K562 (cell line): ENCODE measurements at regions not wholly inside any gene's neighbourhood (a gene's known extent, or its start where the extent isn't known, plus 50 kb on each side); places are given as distances from the start of the nearest gene placed in this dataset.
A peak's percentile ranks its signal among the peaks of the same experiment; 100 is the strongest.

ENCODE experiments used
- ATAC-seq: fragments of 200-7000 bp; cut with Tn5 transposase; 3 replicates; pipeline ENCODE4 v1.9.1; 2020; ENCODE audit warnings: moderate library complexity
- BruUV-seq: library from RNA; stranded (reverse); fragments of 400-500 nt; replicated peaks from 2 replicates; lab custom pipeline; 2021; lab: Mats Ljungman, UMichigan
- CTCF ChIA-PET: fragments of 300-600 bp; formaldehyde crosslinking; extraction: SDS; loops from one replicate; lab custom pipeline; 2021; ENCODE audit warnings: low intra/inter-chr PET ratio; lab: Yijun Ruan, JAX
- POLR2A ChIA-PET: fragments of 300-600, 350-650 bp; sonication (Branson Sonifier 250); formaldehyde crosslinking; extraction: SDS; loops from one replicate; lab custom pipeline; 2021; ENCODE audit warnings: antibody characterized with exemption, inconsistent platforms; lab: Yijun Ruan, JAX
- DNase-seq, 4 experiments: peaks; one replicate each; pipeline versions ENCODE4 v3.0.0 to v3.0.0-alpha.2; 2011 to 2018; ENCODE audit warnings: low spot score in 3 of 4, mixed read lengths in 3 of 4; ENCODE audit errors: extremely low read depth in 1 of 4
- FAIRE-seq: peaks from 2 replicates; lab custom pipeline; 2011; peaks lifted over from hg19 to GRCh38; lab: Jason Lieb, UNC
- H2AFZ ChIP-seq: 2 replicates; pipeline ENCODE4 v1.6.0; 2011; ENCODE audit warnings: low read depth, low read length, control low read depth, inconsistent platforms
- H3K27ac ChIP-seq: fragments of 200-600 bp; 3 replicates; pipeline ENCODE4 v1.8.0; 2011; ENCODE audit warnings: low read depth, mild to moderate bottlenecking, control low read depth, inconsistent platforms, low read length, moderate library complexity, mixed read lengths; ENCODE audit errors: extremely low read depth
- H3K27me3 ChIP-seq, 2 experiments: fragments of 300-600 bp in 1 of 2; 2 replicates in 1 of 2; 3 replicates in 1 of 2; pipeline versions ENCODE4 v1.6.0 to v1.8.0; 2011; ENCODE audit warnings: inconsistent platforms in 2 of 2, low read length in 2 of 2, mild to moderate bottlenecking in 1 of 2, mixed read lengths in 1 of 2, moderate library complexity in 1 of 2; ENCODE audit not compliant: control insufficient read depth in 2 of 2, insufficient read depth in 2 of 2
- H3K36me3 ChIP-seq: fragments of 300-600 bp; 3 replicates; pipeline ENCODE4 v1.8.0; 2011; ENCODE audit warnings: mild to moderate bottlenecking, low read length, inconsistent platforms; ENCODE audit not compliant: control insufficient read depth, insufficient read depth
- H3K4me1 ChIP-seq, 2 experiments: fragments of 200-600 bp in 1 of 2; replicated peaks in 1 of 2; 2 replicates in 1 of 2; 3 replicates in 1 of 2; pipeline versions ENCODE4 v1.5.1 to v1.8.0; 2011; ENCODE audit warnings: inconsistent platforms in 2 of 2, low read length in 2 of 2, mild to moderate bottlenecking in 1 of 2, mixed read lengths in 1 of 2, moderate library complexity in 1 of 2; ENCODE audit not compliant: control insufficient read depth in 2 of 2, insufficient read depth in 2 of 2
- H3K4me2 ChIP-seq: 2 replicates; pipeline ENCODE4 v1.6.1; 2011; ENCODE audit warnings: low read length, control low read depth, inconsistent platforms, mixed read lengths; ENCODE audit not compliant: insufficient read depth
- H3K4me3 ChIP-seq: fragments of 200-600 bp; sonication (generic), shearing (Covaris generic); 2 replicates; pipeline ENCODE4 v1.5.1; 2016; ENCODE audit warnings: control low read depth, inconsistent platforms
- H3K79me2 ChIP-seq: fragments of 200-600 bp; 3 replicates; pipeline ENCODE4 v1.8.0; 2011; ENCODE audit warnings: low read length, inconsistent platforms; ENCODE audit not compliant: control insufficient read depth, insufficient read depth
- H3K9ac ChIP-seq, 2 experiments: 2 replicates each; pipeline versions ENCODE4 v1.6.0 to v1.6.1; 2011; ENCODE audit warnings: low read depth in 2 of 2, low read length in 2 of 2, control low read depth in 1 of 2, inconsistent platforms in 1 of 2, mild to moderate bottlenecking in 1 of 2, mixed read lengths in 1 of 2; ENCODE audit not compliant: insufficient read depth in 1 of 2
- H3K9me1 ChIP-seq: one replicate; pipeline ENCODE4 v1.6.0; 2011; ENCODE audit warnings: inconsistent platforms, mild to moderate bottlenecking, low read length, moderate library complexity; ENCODE audit not compliant: control insufficient read depth, insufficient read depth
- H3K9me3 ChIP-seq: replicated peaks from 2 replicates; pipeline ENCODE4 v1.5.1; 2011; ENCODE audit warnings: low read depth, low read length, inconsistent platforms; ENCODE audit not compliant: control insufficient read depth, insufficient read depth
- H4K20me1 ChIP-seq: replicated peaks from 2 replicates; pipeline ENCODE4 v1.6.1; 2011; ENCODE audit warnings: low read length, inconsistent platforms, mixed read lengths; ENCODE audit not compliant: control insufficient read depth, insufficient read depth
- DDX20 ChIP-seq: fragments of 450-650 bp; IDR thresholded peaks from 2 replicates; pipeline ENCODE4 v1.6.1; 2016; ENCODE audit warnings: missing genetic modification characterization, low read depth, mild to moderate bottlenecking, missing compliant biosample characterization, moderate library complexity
- NR4A1 ChIP-seq, 2 experiments: fragments of 250-450 bp in 1 of 2; fragments of 450-650 bp in 1 of 2; sonication (Bioruptor Pico) in 1 of 2; IDR thresholded peaks; 2 replicates each; pipeline versions ENCODE4 v1.4.0 to v1.6.1; 2016 to 2020; ENCODE audit warnings: mild to moderate bottlenecking in 2 of 2, missing compliant biosample characterization in 1 of 2, missing genetic modification characterization in 1 of 2, moderate library complexity in 1 of 2
- THRB ChIP-seq: fragments of 450-650 bp; formaldehyde crosslinking; conservative IDR thresholded peaks from 2 replicates; pipeline ENCODE4 v1.4.0; 2022; ENCODE audit warnings: mild to moderate bottlenecking, missing genetic modification characterization
- ZBTB17 ChIP-seq: fragments of 450-650 bp; formaldehyde crosslinking; IDR thresholded peaks from 2 replicates; pipeline ENCODE4 v1.4.0; 2020; ENCODE audit warnings: mild to moderate bottlenecking
- ZKSCAN8 ChIP-seq: fragments of 200-800 bp; sonication (Bioruptor generic); IDR thresholded peaks from 2 replicates; pipeline ENCODE4 v1.6.1; 2016; ENCODE audit warnings: missing genetic modification characterization, missing compliant biosample characterization
- ZNF23 ChIP-seq: fragments of 250-450 bp; sonication (Bioruptor Pico); IDR thresholded peaks from 2 replicates; pipeline ENCODE4 v1.4.0; 2020; ENCODE audit warnings: mild to moderate bottlenecking
- ZNF311 ChIP-seq: fragments of 250-450 bp; sonication (Bioruptor Pico); IDR thresholded peaks from 2 replicates; pipeline ENCODE4 v1.4.0; 2020; ENCODE audit warnings: mild to moderate bottlenecking, moderate library complexity
- ZNF316 ChIP-seq: fragments of 450-650 bp; IDR thresholded peaks from 2 replicates; pipeline ENCODE4 v1.6.1; 2016
- ZNF695 ChIP-seq: fragments of 450-650 bp; formaldehyde crosslinking; IDR thresholded peaks from 2 replicates; pipeline ENCODE4 v1.4.0; 2020; ENCODE audit warnings: mild to moderate bottlenecking, moderate library complexity
- WGBS: fragments of 100-300 bp; shearing (Covaris generic); methylation state at CpG from one replicate; pipeline ENCODE4 v1.1.6; 2016; ENCODE audit warnings: low coverage, mixed read lengths; ENCODE audit not compliant: insufficient coverage; ENCODE audit errors: missing lambda C conversion rate; 5-methylcytosine and 5-hydroxymethylcytosine counted together
- in situ Hi-C: fragments of 300-500 bp; cut with MboI; formaldehyde crosslinking; loops from 4 replicates; pipeline ENCODE4 v1.15.0; 2018; ENCODE audit warnings: inconsistent platforms, mixed read lengths
- intact Hi-C: fragments of 100-400 bp; cut with micrococcal nuclease; formaldehyde crosslinking; loops from 2 replicates; pipeline ENCODE4 v1.14.2; 2022

- intact Hi-C loops (no loop called here), in situ Hi-C loops (no loop called here)
- Histone ChIP-seq H3K9me1 (no peaks in the 10 kb centered on the region), H3K27me3 (no peaks in the 10 kb centered on the region), H3K4me2 (no peak overlapping the region), H2AFZ (no peak overlapping the region), H3K9me3 (no peaks in the 10 kb centered on the region; the same call in 1 of the 2 replicates), H3K36me3 (no peaks in the 10 kb centered on the region), H3K9ac (no peak overlapping the region), H3K4me1 (no peaks in the 10 kb centered on the region), H3K4me3 (no peak overlapping the region), H3K79me2 (no peaks in the 10 kb centered on the region), H4K20me1 (no peaks in the 10 kb centered on the region), H3K27ac (no peak overlapping the region)
- ChIA-PET CTCF (no interaction called here), POLR2A (no interaction called here)
- TF ChIP-seq ZBTB17: 0 out of 2 replicates have a peak, but pooled peaks have one; percentile 52
- TF ChIP-seq ZNF316: no peak
- 0 out of 2 replicates have a peak, but pooled peaks have one; percentile 64 for TF ChIP-seq ZNF23 (CRISPR knock-in tag)
- 0% methylated on average over 3 of the region's 3 CpGs for WGBS
- ATAC-seq (no peak), FAIRE-seq (no peak), DNase-seq (no peak)
- BruUV-seq: no TSS peak
Observed at GRCh38 chr15:85955501-85956391, 123.9 kb upstream of the AGBL1 start.

- Histone ChIP-seq H3K4me2 (no peak overlapping the region), H3K79me2 (no peaks in the 10 kb centered on the region), H3K4me1 (no peaks in the 10 kb centered on the region), H3K4me3 (no peak overlapping the region), H3K9me3 (no peaks in the 10 kb centered on the region; the same call in 1 of the 2 replicates), H3K9me1 (no peaks in the 10 kb centered on the region), H3K36me3 (no peaks in the 10 kb centered on the region), H3K27me3 (no peaks in the 10 kb centered on the region), H3K9ac (no peak overlapping the region), H4K20me1 (no peaks in the 10 kb centered on the region), H3K27ac (no peak overlapping the region), H2AFZ (no peak overlapping the region)
- no TSS peak for BruUV-seq
- in situ Hi-C loops: no loop called here
- 0% methylated on average over 2 of the region's 2 CpGs for WGBS
- POLR2A ChIA-PET: no interaction called here
- FAIRE-seq: no peak
- intact Hi-C loops: no loop called here
- CTCF ChIA-PET: no interaction called here
- DNase-seq: no peak
- ATAC-seq: no peak
- TF ChIP-seq ZKSCAN8 (CRISPR knock-in tag): no peak
- no peak for TF ChIP-seq ZNF311 (CRISPR knock-in tag)
- no peak for TF ChIP-seq NR4A1 (CRISPR knock-in tag; IDR thresholded peaks at IDR 0.05)
- no peak for TF ChIP-seq NR4A1 (tag; IDR thresholded peaks at IDR 0.05)
- TF ChIP-seq THRB (CRISPR knock-in tag): no peak
- TF ChIP-seq ZNF695 (CRISPR knock-in tag): no peak
- no peak for TF ChIP-seq DDX20 (tag)
Observed at GRCh38 chr15:85956532-85957275, 123.0 kb upstream of the AGBL1 start.
